Occipital lobe (tissue), 1 donor: ENCODE measurements at regions not wholly inside any gene's neighbourhood (a gene's known extent, or its start where the extent isn't known, plus 50 kb on each side); places are given as distances from the start of the nearest gene placed in this dataset.

Experiments
- DNase-seq: peaks from one replicate; lab custom pipeline; 2025; lab: John Stamatoyannopoulos, UW

DNA sequence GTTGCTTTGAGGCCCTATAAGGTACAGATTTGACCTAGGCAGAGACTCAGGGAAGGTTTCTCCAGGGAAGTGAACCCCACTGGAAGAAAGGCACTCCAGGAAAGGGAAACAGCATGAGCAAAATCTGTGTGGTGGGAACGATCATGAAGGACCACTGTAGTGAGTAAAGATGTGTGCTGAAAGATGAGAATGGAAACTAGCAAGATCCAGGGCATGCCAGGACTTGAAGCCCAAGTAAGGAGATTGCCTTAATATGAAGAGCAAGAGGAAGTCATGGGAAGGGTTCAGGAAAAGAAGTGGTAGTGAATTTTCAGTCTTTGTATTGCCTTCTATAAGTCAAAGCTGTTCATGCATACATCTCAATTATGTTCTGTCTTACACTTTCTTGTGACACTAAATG, 55.2 kb upstream of the SLIT3 start:
- no peak for DNase-seq

DNA sequence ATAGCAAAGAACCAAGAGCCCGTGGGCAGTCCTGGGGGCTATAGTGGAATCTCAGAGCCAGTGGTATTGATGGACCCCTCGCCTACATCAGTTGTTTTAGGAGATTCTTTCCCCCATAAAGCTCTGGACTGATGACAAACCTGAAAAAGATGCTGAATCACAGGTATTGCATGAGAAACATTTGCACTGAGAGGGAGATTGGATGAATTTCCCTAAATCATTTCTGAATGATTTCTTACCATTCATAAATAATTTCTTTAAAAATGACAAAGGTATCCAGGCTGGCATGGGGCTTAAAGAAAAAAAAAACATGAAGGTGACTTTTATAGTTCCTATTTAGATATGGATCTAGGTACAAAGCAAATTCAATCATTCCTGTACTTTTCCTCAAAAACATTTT, 54.0 kb upstream of the SLIT3 start:
- DNase-seq, result no peak

DNA sequence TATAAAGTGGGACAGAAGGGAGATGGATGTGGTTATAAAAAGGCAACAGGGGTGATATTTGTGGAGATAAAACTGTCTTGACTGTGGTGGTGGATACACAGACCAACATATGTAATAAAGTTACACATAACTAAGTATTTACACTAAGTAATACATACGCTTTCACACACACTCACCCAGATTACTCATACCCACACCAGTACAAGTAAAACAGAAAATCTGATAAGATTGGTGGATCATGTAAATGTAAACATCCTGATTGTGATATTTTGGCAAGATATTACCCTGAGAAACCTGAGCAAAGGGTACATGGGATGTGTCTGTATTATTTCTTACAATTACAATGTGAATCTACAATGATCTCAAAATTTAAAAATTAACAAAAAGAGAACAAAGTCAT, 53.3 kb upstream of the SLIT3 start:
- no peak for DNase-seq

DNA sequence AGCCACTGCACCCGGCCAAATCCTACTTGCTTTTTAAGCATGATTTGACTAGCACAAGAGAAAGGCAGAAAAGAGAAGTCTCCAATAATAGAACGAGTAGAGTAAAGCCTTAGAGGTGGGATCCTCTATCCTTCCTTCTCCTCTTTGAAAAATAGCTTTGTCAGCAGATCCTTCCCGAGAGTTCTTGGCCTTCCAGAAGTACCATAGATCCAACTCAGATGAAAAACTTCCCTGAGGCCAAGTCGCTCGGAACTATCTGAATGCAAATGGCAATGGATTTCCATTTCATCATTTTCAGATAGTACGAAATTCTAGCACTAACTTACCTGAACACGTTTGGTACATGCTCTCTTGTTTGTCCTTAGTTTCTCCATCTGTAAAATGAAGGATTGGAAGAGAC, 52.0 kb upstream of the SLIT3 start:
- no peak for DNase-seq

DNA sequence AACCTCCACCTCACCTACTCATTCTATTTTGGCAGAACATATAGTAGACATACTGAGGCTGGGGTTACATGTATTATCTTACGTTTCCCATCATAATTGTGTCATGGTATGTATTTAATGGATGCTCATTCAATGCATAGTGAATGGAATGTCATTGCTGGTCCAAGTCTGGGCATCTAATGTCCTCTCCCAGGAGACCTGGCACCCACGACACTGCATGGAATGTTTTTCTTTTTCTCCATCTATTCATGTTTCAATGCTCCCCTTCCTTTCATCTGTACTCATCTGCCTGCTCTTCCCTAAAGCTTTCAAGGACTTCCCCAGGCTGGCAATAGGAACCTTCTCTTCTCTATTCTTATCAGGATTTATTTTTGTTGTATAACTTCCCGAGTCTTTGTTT, 50.8 kb upstream of the SLIT3 start:
- DNase-seq, result no peak

DNA sequence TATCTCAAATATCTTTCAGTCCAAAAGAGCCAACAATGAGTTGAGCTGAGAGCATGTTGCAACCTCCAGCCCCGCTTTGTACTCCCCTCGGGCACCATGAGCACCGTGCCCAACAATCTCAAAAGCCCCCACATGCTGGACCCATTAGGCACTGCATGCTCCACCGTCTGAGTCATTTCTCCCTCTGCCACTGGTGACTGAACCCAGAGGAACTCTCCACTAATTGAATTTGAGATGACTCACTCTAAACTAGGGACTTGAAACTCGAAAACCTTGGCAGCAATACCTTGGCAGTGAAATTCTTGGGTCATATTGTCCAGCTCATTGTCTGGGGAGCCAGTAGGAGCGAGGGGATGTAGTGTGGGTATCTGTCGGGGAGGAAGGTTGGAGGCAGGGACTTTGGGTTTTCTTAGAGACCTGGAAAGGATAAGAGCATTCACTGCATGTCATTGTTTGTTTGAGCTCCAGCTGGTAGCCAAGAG, 49.9 kb upstream of the SLIT3 start:
- DNase-seq, result no peak
